Activated CD8-positive, alpha-beta memory T cell treated with anti-CD3 and anti-CD28 coated beads for 24 hours (primary cell): ENCODE measurements at regions not wholly inside any gene's neighbourhood (a gene's known extent, or its start where the extent isn't known, plus 50 kb on each side); places are given as distances from the start of the nearest gene placed in this dataset.
A peak's percentile ranks its signal among the peaks of the same experiment; 100 is the strongest.

Experiments
- DNase-seq: peaks from one replicate; pipeline ENCODE4 v3.0.0-alpha.2; 2020

- peak; percentile 51 for DNase-seq
Observed at GRCh38 chr15:70469651-70470555, 293.5 kb downstream of the UACA start.

DNA sequence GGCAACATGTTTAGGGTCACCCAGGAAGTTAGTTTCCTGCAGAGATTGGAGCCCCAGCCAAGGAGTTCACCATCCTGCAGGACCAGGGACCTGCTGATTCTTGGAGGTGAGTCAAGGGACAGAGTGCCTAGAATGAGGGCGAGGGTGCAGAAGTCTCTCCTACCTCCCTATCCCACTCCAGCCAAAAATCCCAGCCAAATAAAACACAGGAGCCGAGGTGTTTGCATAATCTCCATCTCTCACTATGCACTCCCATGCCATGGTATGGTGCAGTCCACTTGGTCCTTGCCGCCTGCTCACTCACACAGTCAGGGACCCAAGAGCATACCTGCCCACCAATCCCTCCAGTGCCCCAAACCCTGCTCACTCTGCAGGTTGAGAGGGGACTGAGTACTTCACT, 294.2 kb downstream of the UACA start:
- DNase-seq: no peak

GRCh38 chr15:70466895-70467529, 296.3 kb downstream of the UACA start:
- DNase-seq: no peak

DNA sequence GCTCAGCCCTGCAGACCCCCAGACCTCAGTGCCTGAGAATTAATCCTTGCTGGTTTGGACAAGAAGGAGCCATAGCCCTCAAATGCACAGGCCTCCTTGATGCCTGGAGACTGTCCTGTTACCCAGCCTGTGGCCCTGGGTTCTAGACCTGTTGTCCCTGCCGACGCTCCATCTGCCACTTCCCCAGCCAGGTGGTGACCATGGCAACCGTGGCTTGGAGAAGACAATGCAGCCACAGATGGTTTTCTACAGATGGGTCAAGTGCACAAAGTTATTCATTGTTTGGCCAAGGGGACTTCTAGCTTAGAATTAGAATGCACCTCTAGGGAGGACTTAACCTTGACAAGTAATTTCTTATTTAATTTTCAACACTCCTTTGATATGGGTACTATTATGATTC, 297.1 kb downstream of the UACA start:
- no peak for DNase-seq

GRCh38 chr15:70465812-70466211, 297.5 kb downstream of the UACA start:
- DNase-seq: no peak

GRCh38 chr15:70463453-70463834, 299.9 kb downstream of the UACA start:
- DNase-seq: no peak

DNA sequence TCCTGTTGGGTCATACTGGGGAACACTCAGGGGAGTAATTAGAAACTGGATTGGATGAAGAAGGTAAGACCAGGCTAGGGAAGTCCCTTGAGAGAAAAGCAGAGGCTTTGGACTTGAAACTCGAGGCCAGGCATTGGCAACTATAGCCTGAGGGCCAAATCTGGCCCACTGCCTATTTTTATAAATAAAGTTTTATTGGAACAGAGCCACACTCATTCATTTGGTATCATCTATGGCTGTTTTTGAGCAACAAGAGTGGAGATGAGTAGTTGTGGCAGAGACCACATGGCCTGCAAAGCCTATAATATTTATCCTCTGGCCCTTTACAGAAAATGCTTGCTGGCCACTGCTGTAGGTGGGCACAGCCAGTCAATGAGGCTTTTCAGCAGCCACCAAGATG, 301.4 kb downstream of the UACA start:
- no peak for DNase-seq

DNA sequence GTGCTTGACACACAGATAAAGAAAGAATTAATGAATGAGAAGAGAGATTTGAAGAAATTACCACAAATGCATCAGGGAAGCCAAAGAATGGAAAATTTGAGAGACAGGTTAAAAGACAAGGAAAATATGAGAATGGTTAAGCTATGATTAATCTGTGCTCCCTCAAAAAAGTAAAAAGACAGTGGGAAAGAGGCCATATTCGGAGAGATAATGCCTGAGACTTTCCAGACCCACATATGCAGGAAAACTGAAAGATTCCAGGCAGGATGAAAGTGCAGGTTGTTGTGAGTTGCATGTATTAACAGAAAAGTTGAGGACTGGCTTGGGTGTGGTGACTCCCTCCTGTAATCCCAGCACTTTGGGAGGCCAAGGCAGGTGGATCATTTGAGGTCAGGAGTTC, 302.3 kb downstream of the UACA start:
- no peak for DNase-seq

DNA sequence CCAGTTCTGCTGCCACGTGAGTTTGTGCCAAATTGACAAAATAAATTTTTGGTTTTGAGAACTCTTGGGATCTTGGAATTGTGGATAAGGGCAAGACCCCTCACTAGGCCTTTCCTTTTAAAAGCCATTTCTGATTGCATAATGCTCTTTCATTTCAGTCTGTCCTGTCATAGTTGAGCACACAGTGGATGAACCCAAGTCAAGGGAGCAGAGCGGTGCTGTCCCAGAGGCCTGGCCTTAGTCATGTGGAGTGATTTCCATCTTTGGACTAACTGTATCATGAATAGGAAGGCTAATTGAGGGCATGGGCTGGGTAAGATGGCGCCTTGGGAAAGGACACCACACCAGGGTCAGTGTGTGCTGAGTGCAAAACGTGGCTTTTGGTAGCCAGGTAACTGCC, 304.0 kb downstream of the UACA start:
- no peak for DNase-seq

GRCh38 chr15:70453766-70454165, 309.6 kb downstream of the UACA start:
- DNase-seq: no peak

GRCh38 chr15:70453238-70453637, 310.1 kb downstream of the UACA start:
- no peak for DNase-seq

DNA sequence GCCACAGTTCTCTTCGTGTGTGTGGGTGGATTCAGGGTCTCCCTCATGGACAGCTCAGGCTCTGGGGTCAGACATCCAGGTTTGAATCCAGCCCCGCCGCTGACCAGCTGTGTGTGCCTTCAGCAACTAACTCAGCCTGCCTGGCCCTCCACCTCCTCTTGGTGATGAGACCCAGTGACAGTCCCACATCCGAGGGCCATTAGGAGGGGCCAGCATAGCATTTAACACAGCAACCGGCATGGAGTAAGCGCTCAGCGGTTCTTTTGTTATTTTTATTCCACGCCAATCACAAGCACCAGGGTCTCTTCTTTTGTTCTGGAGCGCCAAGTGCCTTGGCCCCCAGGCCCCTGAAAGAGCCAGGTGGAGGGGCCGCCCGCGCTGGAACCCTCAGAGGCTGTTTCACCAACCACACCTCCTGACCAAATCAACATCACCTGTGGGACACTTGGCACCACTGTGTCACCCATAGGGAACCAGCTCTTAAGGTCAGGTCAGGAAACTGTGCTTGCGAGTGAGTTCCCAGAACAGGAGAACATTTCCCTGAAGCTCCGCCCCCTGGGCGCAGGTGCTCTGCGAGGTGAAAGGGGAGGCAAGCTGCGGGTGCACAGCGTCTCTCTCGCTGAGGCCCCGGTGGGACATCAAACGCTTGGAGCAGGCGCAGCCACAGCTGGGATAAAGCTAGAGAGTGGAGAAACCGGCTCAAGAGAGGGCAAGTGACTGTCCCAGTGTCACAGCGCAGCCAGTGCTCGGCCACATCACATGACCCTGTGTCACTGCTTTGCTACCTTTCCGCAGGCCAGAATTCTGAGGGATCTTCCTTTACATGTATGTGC, 311.3 kb downstream of the UACA start:
- no peak for DNase-seq

GRCh38 chr15:70450142-70450443, 313.3 kb downstream of the UACA start:
- no peak for DNase-seq

DNA sequence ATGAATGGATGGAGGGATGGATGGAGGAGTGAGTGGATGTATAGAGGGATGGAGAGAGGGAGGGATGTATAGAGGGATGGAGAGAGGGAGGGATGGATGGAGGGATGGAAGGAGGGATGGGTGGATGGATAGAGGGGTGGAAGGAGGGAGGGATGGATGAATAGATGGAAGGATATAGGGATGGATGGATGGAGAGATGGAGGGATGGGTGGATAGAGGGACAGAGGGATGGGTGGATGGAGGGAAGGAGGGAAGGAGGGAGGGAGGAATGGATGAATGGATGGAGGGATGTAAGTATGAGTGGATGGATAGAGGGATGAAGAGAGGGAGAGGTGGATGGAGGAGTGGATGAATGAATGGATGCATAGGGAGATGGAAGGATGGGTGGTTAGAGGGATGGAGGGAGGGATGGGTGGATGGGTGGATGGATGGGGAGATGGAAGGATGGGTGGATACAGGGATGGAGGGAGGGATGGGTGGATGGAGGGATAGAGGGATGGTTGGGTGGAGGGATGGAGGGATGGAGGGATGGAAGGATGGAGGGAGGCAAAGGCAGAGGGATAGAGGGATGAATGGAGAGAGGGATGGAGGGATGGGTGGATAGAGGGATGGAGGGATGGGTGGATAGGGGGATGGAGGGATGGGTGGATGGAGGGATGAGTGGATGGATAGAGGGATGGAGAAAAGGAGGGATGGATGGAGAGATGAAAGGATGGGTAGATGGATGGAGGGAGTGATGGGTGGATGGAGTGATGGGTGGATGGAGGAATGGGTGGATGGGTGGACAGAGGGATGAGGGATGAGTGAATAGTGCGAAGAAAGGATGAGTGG, 313.8 kb downstream of the UACA start:
- DNase-seq: no peak

DNA sequence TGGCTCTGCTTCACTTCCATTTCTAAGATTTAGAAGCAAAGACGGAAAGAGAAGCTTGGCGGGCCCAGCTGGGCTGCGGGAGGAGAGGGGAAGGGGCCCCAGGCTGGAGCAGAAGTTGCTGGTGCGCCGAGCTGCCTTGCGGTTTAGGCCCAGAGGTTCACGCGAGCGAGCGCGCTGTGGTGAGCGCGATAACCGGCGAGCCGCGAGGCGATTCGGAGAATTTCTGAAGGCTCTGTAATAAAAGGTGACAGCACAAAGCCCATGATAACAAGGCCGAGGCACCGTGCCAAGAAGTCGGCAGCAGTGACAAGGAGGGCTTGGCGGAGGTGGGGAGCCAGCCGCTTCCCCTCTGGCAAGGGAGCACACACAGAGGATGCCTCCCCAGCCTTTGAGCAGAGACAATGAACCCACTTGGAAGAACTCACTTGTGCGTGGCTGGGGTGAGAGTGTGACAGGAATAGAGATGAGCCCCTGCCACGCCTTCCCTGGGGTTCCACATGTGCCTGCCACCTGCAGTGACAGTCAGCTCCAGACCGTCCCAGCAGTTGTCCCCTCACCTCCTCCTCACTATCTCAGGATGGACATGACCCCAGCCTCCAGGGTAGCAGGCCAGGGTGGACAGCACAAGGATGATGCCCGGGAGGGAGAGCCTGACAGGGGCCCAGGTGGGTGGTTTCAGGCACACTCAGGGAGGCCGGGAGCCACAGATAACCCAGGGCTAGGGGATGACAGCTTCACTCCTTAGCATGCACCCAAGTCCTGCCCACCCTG, 315.2 kb downstream of the UACA start:
- DNase-seq: peak; percentile 78

DNA sequence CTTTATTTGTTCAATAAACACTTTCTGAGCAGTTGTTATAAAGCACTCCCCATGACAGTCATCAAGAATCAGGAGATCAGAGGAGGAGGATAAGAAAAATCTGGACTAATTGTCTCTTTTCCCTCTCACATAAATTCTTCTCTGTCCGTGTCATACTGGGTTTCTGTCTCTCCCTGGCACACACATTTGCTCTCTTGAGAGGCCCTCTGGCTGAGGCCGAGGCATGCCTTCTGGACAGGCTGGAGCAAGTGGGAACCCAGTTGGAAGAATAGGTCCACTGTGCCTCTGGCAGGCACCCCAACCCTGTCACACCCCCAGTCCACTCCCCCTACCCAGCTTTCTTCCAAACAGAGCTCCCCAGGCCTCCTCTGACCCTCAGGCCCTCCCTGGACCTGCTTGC, 315.8 kb downstream of the UACA start:
- DNase-seq: no peak

DNA sequence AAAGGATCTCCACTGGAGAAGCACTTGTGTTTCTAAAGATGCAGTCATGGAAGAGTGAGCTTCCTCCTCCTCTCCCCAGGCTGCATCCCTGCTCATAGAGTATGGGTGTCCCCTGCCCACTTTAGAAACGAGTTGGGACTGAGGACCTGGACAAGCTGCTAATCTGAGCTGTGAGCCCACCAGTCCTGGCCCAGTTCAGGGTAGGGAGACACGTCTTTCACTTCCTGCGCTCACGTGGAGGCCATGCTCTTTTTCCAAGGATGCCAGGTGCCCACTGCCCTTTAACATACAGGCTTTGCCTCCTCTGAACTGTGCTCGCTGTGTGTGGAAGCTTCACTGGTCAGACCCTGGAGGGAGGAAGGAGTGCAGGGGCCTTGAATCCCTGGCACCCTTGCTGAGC, 316.3 kb downstream of the UACA start:
- DNase-seq: no peak

DNA sequence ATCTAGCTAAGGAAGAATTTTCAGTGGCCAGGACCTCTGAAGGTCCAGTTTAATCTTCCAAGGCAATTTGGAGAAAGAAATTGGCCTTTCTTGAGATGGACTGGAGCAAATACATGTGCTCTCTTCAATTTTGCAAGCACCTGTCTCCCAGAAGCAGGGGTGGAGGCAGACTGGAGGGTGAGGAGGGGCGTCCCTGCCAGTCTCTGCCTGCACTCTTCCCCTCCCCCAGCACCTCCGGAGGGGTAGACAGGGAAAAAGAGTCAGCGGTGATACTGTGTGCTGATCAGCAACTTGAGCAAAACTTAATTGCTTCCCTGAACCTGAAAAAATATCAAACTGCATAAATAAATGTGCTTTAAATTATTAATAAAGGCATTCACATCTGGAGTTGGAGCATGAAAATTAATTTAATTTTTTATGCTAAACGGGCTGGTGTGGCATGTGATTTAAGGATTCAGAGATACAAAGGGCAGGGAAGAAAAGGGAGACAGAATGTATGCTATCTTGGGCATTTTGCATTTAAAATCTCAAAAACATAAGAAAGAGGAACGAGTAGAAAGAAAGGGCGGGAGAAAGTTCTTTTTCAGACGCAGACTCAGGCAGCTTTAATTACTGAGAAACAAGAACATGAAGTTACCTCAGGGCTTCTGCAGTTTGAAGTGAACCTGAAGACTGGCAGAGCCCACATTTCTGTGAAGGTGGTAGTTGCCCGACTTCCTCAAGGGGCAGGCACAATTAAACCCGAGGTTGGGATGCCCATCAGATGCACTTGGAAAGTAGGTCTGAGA, 319.7 kb downstream of the UACA start:
- no peak for DNase-seq

- DNase-seq: no peak
Observed at GRCh38 chr15:70442616-70443321, 320.6 kb downstream of the UACA start.

DNA sequence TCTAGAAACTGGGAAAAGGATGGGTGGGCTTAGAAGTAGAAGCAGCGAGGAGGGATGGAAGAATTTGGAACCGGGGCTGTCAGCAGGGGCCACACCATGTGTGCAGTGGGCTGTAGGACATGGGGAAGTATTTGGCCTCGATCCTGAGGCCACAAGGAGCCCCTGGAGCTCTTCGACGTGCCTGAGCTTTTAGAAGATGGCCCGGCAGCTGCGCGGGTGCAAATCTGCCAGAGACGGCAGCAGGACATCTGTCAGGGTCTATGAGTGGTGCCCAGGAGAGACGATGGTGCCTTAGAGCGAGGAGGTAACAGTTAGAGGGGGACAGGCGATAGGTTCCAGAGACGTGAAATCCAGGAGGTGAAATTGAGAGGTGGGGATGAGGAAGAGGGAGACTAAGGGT, 321.1 kb downstream of the UACA start:
- no peak for DNase-seq
